ENCODE measurements at regions not wholly inside any gene's neighbourhood (a gene's known extent, or its start where the extent isn't known, plus 50 kb on each side); places are given as distances from the start of the nearest gene placed in this dataset.
"Not testable (repeated sequence)": the region's sequence is repeated elsewhere in the genome, so short reads cannot be mapped to it uniquely, and the experiment has no call there.

DNA sequence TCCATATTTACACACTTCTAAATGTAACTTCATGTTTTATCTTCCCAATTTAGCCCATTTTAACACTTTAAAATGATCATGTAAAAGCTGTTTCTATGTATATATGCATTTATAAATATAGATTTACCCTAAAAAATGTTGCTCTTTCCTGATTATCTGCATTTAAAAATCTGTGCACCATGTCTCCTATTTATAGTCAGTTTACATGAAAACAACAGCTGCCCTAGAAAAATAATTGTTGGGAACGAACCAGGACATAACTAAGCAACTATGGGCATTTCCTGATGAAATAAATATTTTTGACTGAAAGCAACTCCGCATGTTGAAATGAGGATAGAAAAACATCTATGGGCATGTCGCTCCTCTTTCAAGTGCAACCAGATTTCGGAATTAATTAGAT is 1368.2 kb downstream of the FAM181B start:
- DNase-seq = no peak

DNA sequence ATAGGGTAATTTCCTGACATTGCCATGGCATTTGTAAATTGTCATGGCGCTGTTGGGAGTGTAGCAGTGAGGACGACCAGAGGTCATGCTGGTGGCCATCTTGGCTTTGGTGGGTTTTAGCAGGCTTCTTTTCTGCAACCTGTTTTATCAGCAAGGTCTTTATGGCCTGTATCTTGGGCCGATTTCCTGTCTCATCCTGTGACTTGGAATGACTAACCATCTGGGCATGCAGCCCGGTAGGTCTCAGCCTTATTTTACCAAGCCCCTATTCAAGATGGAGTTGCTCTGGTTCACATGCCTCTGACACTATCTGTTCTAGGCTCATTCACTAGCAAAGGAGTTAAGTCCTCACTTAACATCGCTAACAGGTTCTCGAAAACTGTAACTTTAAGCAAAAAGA is 1374.2 kb downstream of the FAM181B start:
- no peak for DNase-seq

DNA sequence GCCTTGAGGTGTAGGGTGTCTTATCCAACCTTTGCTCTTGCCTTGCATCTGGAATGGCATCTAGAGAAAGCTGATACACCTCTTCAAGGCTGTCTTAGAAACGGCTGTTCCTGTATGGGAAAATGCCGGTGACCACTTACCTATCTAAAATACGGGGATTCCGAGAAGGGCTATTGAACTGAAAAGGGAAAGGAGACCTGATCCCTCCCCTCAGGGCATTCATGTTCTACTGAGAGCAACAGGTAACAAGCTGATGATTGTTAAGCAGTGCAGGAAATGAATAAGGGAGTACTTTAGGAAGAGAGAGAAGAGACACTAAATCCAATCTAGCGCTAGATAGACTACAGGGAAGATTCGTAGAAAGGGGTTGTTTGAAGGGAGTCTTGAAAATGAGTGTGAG is 1388.1 kb downstream of the FAM181B start:
- DNase-seq = no peak

DNA sequence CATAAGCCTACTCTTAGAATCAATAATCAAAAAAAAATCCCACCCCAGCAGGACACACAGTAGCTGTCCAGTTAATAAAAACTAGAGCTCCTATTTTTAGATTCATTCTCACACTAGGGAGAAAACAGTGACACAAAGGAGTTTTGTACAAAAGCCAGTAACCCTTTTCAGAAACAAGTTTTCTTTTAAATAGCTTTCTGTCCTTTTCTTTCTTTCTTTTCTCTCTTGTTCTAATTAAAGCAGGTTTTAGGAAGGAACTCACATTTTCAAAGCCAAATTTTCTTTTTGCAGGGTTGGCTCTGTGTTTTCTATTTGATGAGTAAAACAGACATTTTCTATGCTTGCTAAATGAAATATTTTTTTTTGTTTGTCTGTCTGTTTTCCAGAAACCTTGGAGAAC is 1390.7 kb downstream of the FAM181B start:
- no peak for DNase-seq

DNA sequence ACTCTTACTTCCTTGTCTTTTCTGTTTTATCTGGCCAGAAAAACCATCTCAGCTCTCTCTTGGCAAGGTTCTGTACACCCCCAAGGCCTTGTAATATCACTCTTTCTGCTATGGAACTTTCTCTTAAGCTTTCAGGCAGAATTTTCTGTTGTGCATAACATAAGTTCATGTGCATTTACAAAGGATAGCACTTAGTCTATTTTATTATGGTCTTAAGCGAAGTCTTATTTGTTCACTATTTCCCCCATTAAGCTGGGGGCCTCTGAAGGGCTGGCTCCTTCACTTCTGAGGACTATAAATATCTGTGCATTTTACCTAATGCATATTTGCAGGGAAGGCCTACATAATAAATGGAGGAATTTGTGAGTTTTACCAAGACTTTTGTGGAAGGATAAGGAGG is 1393.4 kb downstream of the FAM181B start:
- no peak for DNase-seq

- DNase-seq = no peak
These were observed 1394.1 kb downstream of the FAM181B start for GRCh38 chr11:81339521-81339920.

- no peak for DNase-seq
These were observed 1395.9 kb downstream of the FAM181B start for GRCh38 chr11:81337756-81338155.

GRCh38 chr11:81332276-81332675 is 1401.4 kb downstream of the FAM181B start:
- no peak for DNase-seq

DNA sequence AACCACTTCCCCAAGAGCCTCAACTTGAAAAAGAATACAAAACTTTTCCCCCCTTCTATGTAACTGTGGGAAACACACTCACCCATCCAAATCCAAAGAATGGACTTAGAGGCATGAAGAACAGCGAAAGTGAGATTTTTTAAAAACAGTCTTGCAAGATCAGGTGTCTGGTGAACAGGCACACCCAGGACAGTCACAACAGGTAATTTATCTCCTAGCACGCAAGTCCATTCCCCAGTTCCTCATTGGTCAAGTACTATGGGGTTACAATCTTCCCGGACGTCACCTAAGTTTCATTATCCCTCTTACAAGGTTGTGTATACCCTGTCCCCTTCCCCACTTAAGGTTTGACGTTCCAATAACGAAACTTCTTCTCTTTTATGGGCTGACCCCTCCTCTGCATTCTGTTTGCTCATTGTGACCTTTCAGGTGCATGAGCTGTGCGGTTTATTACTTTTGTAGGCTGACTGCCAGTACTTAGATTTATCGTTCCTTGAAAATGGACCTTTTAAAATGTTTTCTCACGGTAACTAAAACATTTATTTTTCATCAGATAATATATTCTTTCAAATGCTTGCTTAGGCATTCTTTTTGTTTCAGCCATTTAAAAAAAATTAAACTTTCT is 1401.9 kb downstream of the FAM181B start:
- DNase-seq = no peak

DNA sequence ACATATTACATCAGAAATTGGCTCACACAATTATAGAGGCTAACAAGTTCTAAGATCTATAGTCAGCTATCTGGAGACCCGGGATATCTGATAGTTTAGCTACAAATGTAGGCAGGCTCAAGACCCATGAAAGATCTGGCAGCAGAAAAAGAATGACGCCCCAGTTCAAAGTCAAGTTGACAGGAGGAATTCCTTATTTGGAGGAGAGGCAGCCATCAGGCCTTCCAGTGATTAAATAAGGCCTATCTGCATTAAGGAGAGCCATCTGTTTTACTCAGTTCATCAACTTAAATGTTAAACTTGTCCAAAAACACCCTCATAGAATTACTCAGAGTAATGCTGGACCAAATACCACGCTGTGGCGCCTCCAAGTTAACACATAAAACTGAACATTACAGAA is 1402.6 kb downstream of the FAM181B start:
- DNase-seq = no peak

GRCh38 chr11:81303038-81303664 is 1430.5 kb downstream of the FAM181B start:
- DNase-seq = no peak

- no peak for DNase-seq
These were observed 1432.4 kb downstream of the FAM181B start for GRCh38 chr11:81301166-81301830.

- no peak for DNase-seq
These were observed 1446.7 kb downstream of the FAM181B start for GRCh38 chr11:81286959-81287358.

GRCh38 chr11:81286550-81286949 is 1447.1 kb downstream of the FAM181B start:
- no peak for DNase-seq

DNA sequence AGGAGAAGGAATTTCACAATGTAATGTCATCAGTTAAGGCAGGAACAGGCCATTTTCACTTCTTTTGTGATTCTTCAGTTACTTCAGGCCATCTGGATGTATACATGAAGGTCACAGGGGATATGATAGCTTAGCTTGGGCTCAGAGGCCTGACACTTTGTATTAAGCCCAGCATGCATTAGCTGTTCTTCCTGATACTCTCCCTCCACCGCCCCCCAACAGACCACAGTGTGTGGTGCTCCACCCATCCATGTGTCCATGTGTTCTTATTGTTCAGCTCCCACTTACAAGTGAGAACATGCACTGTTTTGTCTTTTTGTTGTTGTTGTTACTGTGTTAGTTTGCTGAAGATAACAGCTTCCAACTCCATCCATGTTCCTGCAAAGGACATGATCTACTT is 1453.4 kb downstream of the FAM181B start:
- not testable (repeated sequence) for DNase-seq

GRCh38 chr11:81278991-81279390 is 1454.7 kb downstream of the FAM181B start:
- DNase-seq = no peak

DNA sequence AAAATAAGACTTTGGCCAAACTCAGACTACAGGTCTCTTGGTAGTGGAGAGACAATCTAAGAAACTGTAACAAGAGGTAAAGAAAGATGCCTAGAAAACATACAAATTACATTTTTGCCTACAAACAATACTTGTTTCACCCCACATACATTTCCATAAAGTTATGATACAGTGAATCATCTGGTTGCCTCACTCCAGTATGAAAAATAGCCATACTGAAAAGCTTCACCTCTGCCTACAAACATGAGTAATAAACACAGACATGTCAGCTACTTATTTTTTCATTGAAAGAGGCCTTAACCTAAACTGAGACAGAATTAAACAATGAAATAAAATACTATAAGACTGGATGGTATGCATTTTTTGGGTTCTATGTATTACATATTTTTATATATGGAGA is 1463.0 kb downstream of the FAM181B start:
- no peak for DNase-seq

DNA sequence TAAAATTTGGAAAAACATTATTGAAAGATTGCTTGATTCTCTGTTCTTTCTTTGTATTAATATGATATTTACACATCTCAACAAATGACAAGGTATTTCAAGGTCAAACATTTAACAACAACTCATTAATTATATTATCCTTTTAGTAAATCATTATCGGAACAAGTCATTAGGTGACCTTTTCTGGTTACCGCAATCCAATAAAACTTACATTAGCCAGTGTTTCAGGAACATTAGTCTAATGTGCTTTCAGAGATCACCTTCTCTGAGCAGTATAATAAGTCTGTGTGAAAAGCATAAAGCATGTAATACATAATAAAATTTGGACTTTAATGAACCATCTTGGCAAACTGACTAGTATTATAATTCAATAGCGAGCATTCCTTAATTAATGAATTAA is 1466.4 kb downstream of the FAM181B start:
- no peak for DNase-seq

GRCh38 chr11:81259471-81259870 is 1474.2 kb downstream of the FAM181B start:
- DNase-seq = no peak

DNA sequence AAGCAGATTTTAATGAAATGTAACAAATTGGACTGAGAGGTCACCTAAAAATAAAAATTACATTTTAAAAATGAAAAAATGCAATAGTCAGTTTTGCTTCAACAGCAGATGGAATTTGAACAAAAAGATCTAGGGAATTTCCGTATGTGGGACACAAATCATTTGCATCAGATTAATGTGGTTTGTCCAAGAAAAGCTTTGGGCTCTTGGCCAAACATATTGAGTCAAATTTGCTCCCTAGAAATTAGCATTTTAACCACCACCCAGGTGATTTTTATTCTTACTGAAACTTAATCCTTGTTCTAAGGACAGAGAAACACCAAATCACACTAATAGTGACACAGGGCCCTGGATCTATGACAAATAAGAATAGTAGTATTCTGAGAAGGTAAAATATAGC is 1477.8 kb downstream of the FAM181B start:
- DNase-seq = no peak

DNA sequence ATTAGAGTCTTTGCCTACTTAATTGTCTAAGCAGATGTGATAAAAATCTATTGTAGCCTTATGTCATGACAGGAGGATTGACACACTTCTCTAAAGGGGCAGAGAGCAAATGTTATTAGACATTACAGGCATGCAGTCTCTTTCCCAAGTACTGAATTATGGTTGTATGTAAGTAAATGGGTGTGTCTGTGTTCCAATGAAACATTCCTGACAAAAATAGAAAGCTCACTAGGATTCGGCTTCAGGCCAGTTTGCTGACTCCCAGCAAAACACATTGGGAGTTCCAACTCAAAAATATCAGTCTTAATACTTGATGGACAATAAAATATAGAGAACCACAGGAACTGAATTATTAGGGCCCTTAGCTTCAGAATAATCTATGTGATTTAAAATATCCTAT is 1480.4 kb downstream of the FAM181B start:
- DNase-seq = no peak

DNA sequence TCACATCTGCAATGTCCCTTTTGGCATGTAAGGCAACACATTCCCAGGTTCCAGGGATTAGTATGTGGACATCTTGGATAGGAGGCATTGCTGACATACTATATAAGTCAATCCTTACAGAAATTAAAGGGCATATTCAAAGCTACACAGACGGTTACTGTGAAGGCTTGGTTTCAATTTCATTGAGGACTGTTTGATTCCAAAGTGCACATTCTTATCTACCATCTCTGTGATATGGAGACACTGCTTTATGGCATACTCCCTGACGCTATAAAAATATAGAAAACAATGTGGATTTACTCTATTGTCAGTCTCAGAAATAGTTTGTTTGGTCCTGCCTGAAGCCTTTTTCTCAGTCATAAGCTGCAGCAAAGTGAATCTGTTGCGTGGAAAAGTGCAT is 1486.7 kb downstream of the FAM181B start:
- DNase-seq = no peak

- no peak for DNase-seq
These were observed 1487.9 kb downstream of the FAM181B start for GRCh38 chr11:81245791-81246190.

- DNase-seq = no peak
These were observed 1491.9 kb downstream of the FAM181B start for GRCh38 chr11:81241672-81242275.

Data from activated CD8-positive, alpha-beta memory T cell treated with anti-CD3 and anti-CD28 coated beads, Interleukin-2, amount 50 U/mL, for 4 hours (primary cell).